CD8-positive, alpha-beta memory T cell (primary cell): ENCODE measurements at regions not wholly inside any gene's neighbourhood (a gene's known extent, or its start where the extent isn't known, plus 50 kb on each side); places are given as distances from the start of the nearest gene placed in this dataset.

Experiments used
- CTCF ChIA-PET: fragments of 350-600 bp; sonication (Branson Sonifier 250); formaldehyde crosslinking; loops from one replicate; lab custom pipeline; 2021; ENCODE audit warnings: antibody characterized with exemption; lab: Charles Lee
- POLR2A ChIA-PET: fragments of 350-600 bp; sonication (Branson Sonifier 250); formaldehyde crosslinking; loops from one replicate; lab custom pipeline; 2021; ENCODE audit warnings: antibody characterized with exemption; lab: Charles Lee
- DNase-seq, 5 donors: peaks; one replicate each; pipeline versions ENCODE4 v3.0.0 to v3.0.0-alpha.2; 2020 to 2022; ENCODE audit warnings: mixed read lengths in 1 of 5
- H3K27ac ChIP-seq: one replicate; pipeline ENCODE4 v1.7.0; 2013; ENCODE audit warnings: low read depth, mild to moderate bottlenecking, low read length, moderate library complexity
- H3K27me3 ChIP-seq: 2 replicates; pipeline ENCODE4 v1.7.0; 2013; ENCODE audit warnings: low read length, mild to moderate bottlenecking; ENCODE audit not compliant: insufficient read depth, poor library complexity, severe bottlenecking
- H3K36me3 ChIP-seq: 2 replicates; pipeline ENCODE4 v1.7.0; 2013; ENCODE audit warnings: mild to moderate bottlenecking, low read length, moderate library complexity; ENCODE audit not compliant: insufficient read depth
- H3K4me1 ChIP-seq: 2 replicates; pipeline ENCODE4 v1.7.0; 2013; ENCODE audit warnings: mild to moderate bottlenecking, low read length, moderate library complexity; ENCODE audit not compliant: insufficient read depth
- H3K4me3 ChIP-seq: 2 replicates; pipeline ENCODE4 v1.7.0; 2013; ENCODE audit warnings: mild to moderate bottlenecking, low read length
- H3K9me3 ChIP-seq: 2 replicates; pipeline ENCODE4 v1.7.0; 2013; ENCODE audit warnings: mild to moderate bottlenecking, low read length
- H3K27ac Mint-ChIP-seq, 8 donors: one replicate each; pipeline ENCODE4 v1.8.0; 2020 to 2021; ENCODE audit warnings: mixed read lengths in 8 of 8, mild to moderate bottlenecking in 6 of 8, inconsistent platforms in 3 of 8, moderate library complexity in 3 of 8
- H3K27me3 Mint-ChIP-seq, 2 donors: one replicate each; pipeline ENCODE4 v1.8.0; 2020 to 2021; ENCODE audit warnings: mixed read lengths in 2 of 2, mild to moderate bottlenecking in 1 of 2, moderate library complexity in 1 of 2
- H3K36me3 Mint-ChIP-seq, 3 donors: one replicate each; pipeline ENCODE4 v1.8.0; 2020 to 2021; ENCODE audit warnings: mixed read lengths in 3 of 3, inconsistent platforms in 1 of 3, mild to moderate bottlenecking in 1 of 3
- H3K4me1 Mint-ChIP-seq, 3 donors: one replicate each; pipeline ENCODE4 v1.8.0; 2020 to 2021; ENCODE audit warnings: mixed read lengths in 3 of 3, inconsistent platforms in 1 of 3, mild to moderate bottlenecking in 1 of 3
- H3K4me3 Mint-ChIP-seq, 7 donors: one replicate each; pipeline ENCODE4 v1.8.0; 2020 to 2021; ENCODE audit warnings: mixed read lengths in 7 of 7, mild to moderate bottlenecking in 6 of 7, moderate library complexity in 4 of 7, inconsistent platforms in 2 of 7
- H3K9me3 Mint-ChIP-seq, 5 donors: one replicate each; pipeline ENCODE4 v1.8.0; 2020 to 2022; ENCODE audit warnings: mixed read lengths in 5 of 5, mild to moderate bottlenecking in 3 of 5, moderate library complexity in 2 of 5, inconsistent platforms in 1 of 5

DNA sequence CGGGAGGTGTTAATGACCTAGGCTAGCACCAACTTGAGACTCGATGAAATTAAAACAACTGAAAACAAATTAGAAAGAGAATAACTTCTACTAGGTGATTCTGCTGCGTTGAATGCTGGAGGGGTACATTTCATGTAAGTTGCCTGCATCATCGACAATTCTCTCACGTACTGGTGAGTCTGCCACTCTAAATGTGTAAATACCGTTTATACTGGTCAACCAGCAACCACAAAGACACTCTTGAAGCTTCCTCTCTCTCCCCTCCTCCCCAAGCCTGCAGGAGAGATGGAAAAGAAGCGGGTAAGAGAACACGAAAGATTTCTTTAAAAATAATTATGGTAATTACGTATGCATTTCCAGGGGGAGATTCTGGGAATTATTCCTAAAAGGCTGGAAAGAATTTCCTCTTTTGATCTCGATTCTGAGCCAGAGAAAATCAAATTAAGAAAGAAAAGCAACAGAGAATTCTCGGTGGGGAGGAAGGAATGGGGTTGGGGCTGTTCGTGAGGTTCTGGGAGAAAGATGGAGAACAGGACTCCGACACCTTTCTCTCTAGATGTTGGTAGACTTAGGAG, 68.6 kb upstream of the MRTFB start:
- no peaks in the 10 kb centered on the region for H3K4me1 ChIP-seq
- Mint-ChIP-seq H3K36me3 (no peaks in the 10 kb centered on the region), H3K4me3 (no peak overlapping the region), H3K27ac (peak overlapping the region in 1 of 8 donors; percentile 22), H3K9me3 (no peaks in the 10 kb centered on the region), H3K27me3 (peaks cover 14 to 21% of the 10 kb centered on the region in 2 donors), H3K4me1 (peaks cover 2 to 12% (median 9%) of the 10 kb centered on the region in 3 donors)
- DNase-seq = no peak
- H3K4me3 ChIP-seq = no peak overlapping the region
- POLR2A ChIA-PET = no interaction called here
- no peaks in the 10 kb centered on the region for H3K36me3 ChIP-seq
- CTCF ChIA-PET = no interaction called here
- no peak overlapping the region for H3K27ac ChIP-seq
- H3K27me3 ChIP-seq = no peaks in the 10 kb centered on the region
- no peaks in the 10 kb centered on the region for H3K9me3 ChIP-seq

DNA sequence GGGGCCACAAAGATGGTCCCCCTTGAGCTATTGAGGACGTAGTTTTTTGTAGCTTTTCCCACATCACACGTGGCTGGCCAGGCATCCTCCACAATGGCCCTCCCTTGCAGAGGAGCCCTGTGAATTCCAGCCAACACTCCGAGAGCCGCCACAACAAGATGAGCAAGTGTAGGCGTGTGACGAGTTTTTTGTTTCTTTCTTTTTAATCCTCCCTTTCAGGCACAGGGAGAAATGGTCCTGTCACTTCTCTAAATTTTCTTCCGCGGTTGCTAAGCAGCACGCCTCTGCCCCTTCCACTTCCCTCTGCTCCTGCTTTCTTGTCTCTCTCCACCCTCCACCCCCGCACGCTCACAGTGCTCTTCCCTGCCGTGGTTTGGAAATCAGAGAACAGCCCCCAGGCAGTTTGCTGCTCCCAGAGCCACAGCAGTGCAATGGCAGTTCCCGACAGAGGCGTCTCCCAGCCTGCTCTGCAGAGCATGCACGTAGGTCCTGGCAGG, 68.0 kb upstream of the MRTFB start:
- no peaks in the 10 kb centered on the region for H3K36me3 ChIP-seq
- CTCF ChIA-PET = no interaction called here
- Mint-ChIP-seq H3K4me3 (peak overlapping the region in 1 of 7 donors; percentile 49), H3K36me3 (no peaks in the 10 kb centered on the region), H3K27ac (no peak overlapping the region), H3K4me1 (peaks cover 2 to 7% (median 5%) of the 10 kb centered on the region in 3 donors), H3K27me3 (peaks cover 14 to 21% of the 10 kb centered on the region in 2 donors), H3K9me3 (no peaks in the 10 kb centered on the region)
- H3K4me1 ChIP-seq = no peaks in the 10 kb centered on the region
- H3K4me3 ChIP-seq = no peak overlapping the region
- no peaks in the 10 kb centered on the region for H3K9me3 ChIP-seq
- H3K27ac ChIP-seq = no peak overlapping the region
- no peak for DNase-seq
- H3K27me3 ChIP-seq = no peaks in the 10 kb centered on the region
- POLR2A ChIA-PET = no interaction called here

DNA sequence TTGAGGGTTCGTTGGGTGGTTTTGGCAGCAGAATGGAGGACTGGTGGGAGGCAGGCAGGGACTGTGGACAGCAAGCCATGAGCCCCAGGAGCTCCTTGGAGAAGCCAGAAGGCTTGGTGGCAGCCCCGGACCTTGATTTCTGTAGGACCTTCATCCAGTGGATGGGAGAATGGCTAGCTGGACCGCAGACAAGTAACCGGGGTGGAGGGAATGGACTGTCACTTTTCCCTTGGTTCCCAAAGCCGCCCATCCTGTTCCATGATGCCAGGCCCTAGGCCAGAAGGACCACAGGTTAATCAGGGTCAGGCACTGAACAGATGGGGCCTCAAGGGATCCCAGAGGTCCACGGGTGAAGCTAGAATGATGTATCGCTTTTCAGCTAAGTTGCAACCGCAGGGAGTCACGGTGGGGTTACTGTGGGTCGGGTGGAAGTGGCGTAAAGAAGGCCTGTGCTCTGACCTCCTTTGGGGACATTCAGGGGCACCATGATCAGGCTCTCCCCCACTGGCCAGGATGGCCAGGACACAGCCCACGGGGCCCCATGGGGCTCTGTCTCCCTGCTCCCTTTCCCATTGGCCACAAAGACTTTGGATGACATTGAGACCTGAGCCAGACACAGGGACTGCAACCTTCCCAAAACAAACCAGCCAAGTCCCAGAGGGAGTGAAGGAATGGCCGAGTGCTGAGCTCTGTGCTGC, 66.9 kb upstream of the MRTFB start:
- Histone ChIP-seq H3K27me3 (no peaks in the 10 kb centered on the region), H3K27ac (no peak overlapping the region), H3K4me1 (no peaks in the 10 kb centered on the region), H3K36me3 (no peaks in the 10 kb centered on the region), H3K4me3 (no peak overlapping the region), H3K9me3 (no peaks in the 10 kb centered on the region)
- Mint-ChIP-seq H3K4me3 (no peak overlapping the region), H3K27ac (no peak overlapping the region), H3K9me3 (no peaks in the 10 kb centered on the region), H3K36me3 (no peaks in the 10 kb centered on the region), H3K27me3 (peaks cover 14 to 21% of the 10 kb centered on the region in 2 donors), H3K4me1 (peaks cover 2 to 7% (median 5%) of the 10 kb centered on the region in 3 donors)
- ChIA-PET POLR2A (no interaction called here), CTCF (interaction anchor here (0.5 kb wide), 1 partner anchor 390 kb away, joined by 3 read pairs; no protein-coding TSS in a partner anchor)
- no peak for DNase-seq

DNA sequence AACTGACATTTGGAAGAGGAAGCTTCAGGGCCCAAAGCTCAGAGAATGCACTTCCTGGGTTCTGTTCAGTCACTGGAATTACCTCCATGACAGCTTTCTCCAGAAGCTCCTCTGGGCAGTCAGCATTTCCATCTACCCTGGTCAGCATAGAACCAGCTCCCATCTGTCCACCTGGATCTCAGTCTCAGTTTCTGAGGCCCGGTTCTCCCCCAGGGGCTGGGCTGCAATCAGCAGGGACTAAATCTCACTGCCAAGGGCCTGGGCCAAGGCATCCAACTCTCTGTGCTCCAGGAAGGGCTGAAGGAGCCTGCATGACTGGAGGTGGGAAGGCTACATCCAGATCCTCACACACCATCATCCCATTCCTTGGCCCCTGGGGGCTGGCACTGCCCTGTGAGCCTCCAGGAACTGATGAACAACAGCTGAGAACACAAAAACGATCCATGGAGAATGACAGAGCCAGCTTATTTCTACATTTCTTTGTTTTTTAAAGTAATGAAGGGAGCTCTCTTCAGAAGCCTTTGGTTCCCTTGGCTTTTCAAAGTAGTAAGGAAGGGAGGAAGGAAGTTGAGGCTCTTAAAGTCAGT, 66.3 kb upstream of the MRTFB start:
- Histone ChIP-seq H3K27ac (no peak overlapping the region), H3K4me3 (no peak overlapping the region), H3K4me1 (no peaks in the 10 kb centered on the region), H3K9me3 (no peaks in the 10 kb centered on the region), H3K36me3 (no peaks in the 10 kb centered on the region), H3K27me3 (no peaks in the 10 kb centered on the region)
- no peak for DNase-seq
- H3K4me1 Mint-ChIP-seq = peaks cover 2 to 7% (median 5%) of the 10 kb centered on the region in 3 donors
- no peaks in the 10 kb centered on the region for H3K9me3 Mint-ChIP-seq
- peaks cover 14 to 24% of the 10 kb centered on the region in 2 donors for H3K27me3 Mint-ChIP-seq
- H3K27ac Mint-ChIP-seq = no peak overlapping the region
- ChIA-PET POLR2A (no interaction called here), CTCF (no interaction called here)
- H3K4me3 Mint-ChIP-seq = no peak overlapping the region
- H3K36me3 Mint-ChIP-seq = no peaks in the 10 kb centered on the region

DNA sequence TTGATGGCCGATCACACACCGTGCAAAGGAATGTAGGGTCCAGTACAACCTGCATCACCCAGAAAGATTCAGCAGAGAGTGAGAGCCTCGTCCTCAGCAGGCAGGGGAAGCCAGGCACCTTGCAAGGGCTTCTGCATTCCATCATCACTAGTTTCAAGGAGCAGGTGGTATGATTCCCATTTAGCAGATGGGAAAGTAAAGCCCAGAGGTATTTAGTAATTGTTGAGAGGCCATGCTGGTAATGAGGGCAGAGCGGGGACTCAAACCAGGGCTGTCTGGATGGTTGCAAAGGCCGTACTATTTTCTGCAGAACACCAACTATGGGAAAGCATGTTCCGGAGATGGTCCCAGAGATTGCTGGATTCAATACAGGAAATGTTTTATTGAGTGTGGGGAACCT, 65.8 kb upstream of the MRTFB start:
- ChIA-PET CTCF (no interaction called here), POLR2A (no interaction called here)
- H3K4me1 Mint-ChIP-seq = peaks cover 2 to 7% (median 5%) of the 10 kb centered on the region in 3 donors
- no peak for DNase-seq
- H3K4me3 Mint-ChIP-seq = no peak overlapping the region
- Histone ChIP-seq H3K4me3 (no peak overlapping the region), H3K9me3 (no peaks in the 10 kb centered on the region), H3K27me3 (no peaks in the 10 kb centered on the region), H3K4me1 (no peaks in the 10 kb centered on the region), H3K36me3 (no peaks in the 10 kb centered on the region), H3K27ac (no peak overlapping the region)
- H3K27me3 Mint-ChIP-seq = peaks cover 15 to 27% of the 10 kb centered on the region in 2 donors
- H3K36me3 Mint-ChIP-seq = no peaks in the 10 kb centered on the region
- no peaks in the 10 kb centered on the region for H3K9me3 Mint-ChIP-seq
- no peak overlapping the region for H3K27ac Mint-ChIP-seq

DNA sequence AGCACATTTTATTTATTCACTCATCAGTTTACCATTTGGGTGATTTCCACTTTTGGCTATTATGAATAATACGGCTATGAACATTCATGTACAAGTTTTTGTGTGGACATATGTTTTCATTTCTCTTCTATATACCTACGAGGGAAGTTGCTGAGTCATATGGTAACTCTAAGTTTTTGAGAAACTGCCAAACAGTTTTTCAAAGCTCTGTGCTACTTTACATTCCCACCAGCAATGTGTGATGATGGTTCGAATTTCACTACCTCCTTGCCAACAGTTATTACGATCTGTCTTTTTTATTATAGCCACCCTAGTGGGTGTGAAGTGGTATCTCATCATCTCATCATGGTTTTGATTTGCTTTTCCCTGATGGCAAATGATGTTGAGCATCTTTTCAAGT, 63.7 kb upstream of the MRTFB start:
- H3K9me3 ChIP-seq = no peaks in the 10 kb centered on the region
- H3K36me3 ChIP-seq = no peaks in the 10 kb centered on the region
- Mint-ChIP-seq H3K36me3 (no peaks in the 10 kb centered on the region), H3K9me3 (no peaks in the 10 kb centered on the region), H3K27ac (no peak overlapping the region), H3K4me1 (peaks cover 2 to 6% (median 5%) of the 10 kb centered on the region in 3 donors), H3K4me3 (no peak overlapping the region), H3K27me3 (peaks cover 11% of the 10 kb centered on the region in 2 donors)
- H3K27me3 ChIP-seq = no peaks in the 10 kb centered on the region
- DNase-seq = no peak
- no peaks in the 10 kb centered on the region for H3K4me1 ChIP-seq
- POLR2A ChIA-PET = no interaction called here
- no peak overlapping the region for H3K27ac ChIP-seq
- CTCF ChIA-PET = no interaction called here
- no peak overlapping the region for H3K4me3 ChIP-seq

DNA sequence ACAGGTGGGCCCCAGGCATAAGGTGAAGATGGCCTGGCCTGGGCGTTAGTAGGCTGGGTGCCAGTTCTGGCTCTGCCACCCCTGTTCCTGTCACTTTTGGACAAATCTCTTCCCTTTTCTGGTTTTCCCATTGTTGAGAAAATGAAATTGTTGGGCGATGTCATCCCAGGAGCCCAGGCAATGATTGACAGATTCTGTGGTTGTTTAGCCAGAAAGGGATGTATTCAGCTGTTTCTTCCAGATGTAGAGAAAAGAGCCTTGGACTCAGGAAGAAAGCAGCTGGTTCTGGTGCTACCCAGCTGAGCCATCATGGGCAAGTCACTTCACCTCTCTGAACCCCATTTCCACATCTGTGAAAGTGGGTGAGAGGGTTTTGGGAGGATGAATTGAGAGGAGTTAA, 60.1 kb upstream of the MRTFB start:
- Mint-ChIP-seq H3K9me3 (no peaks in the 10 kb centered on the region), H3K4me1 (no peaks in the 10 kb centered on the region), H3K4me3 (no peak overlapping the region), H3K27me3 (peaks cover 12 to 27% of the 10 kb centered on the region in 2 donors), H3K27ac (peak overlapping the region in 1 of 8 donors; percentile 83), H3K36me3 (no peaks in the 10 kb centered on the region)
- CTCF ChIA-PET = no interaction called here
- Histone ChIP-seq H3K27ac (no peak overlapping the region), H3K4me3 (no peak overlapping the region), H3K4me1 (no peaks in the 10 kb centered on the region), H3K9me3 (no peaks in the 10 kb centered on the region), H3K36me3 (no peaks in the 10 kb centered on the region), H3K27me3 (no peaks in the 10 kb centered on the region)
- no peak for DNase-seq
- POLR2A ChIA-PET = no interaction called here

DNA sequence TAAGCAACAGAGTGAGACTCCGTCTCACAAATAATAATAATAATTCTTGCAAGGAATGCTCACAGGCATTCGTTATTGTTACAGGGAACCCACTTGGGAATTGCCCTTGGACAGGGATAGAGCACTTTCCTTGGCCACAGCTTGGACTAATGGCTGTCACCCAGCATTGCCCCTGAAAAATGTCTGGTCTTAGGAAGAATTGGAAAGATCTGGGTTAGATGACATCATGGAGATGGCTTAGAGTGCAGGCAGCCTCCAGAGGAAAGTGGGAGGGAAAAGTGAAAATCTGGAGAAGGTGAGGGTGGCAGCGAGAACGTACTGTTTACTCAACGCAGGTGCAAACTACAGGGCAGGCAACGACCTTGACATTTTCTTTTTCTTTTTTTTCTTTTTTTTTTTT, 59.3 kb upstream of the MRTFB start:
- no peak for DNase-seq
- no peaks in the 10 kb centered on the region for H3K27me3 ChIP-seq
- POLR2A ChIA-PET = no interaction called here
- Mint-ChIP-seq H3K27ac (no peak overlapping the region), H3K4me3 (no peak overlapping the region), H3K9me3 (no peaks in the 10 kb centered on the region), H3K4me1 (no peaks in the 10 kb centered on the region), H3K36me3 (no peaks in the 10 kb centered on the region), H3K27me3 (peaks cover 13 to 29% of the 10 kb centered on the region in 2 donors)
- CTCF ChIA-PET = no interaction called here
- no peaks in the 10 kb centered on the region for H3K36me3 ChIP-seq
- H3K4me1 ChIP-seq = no peaks in the 10 kb centered on the region
- H3K27ac ChIP-seq = no peak overlapping the region
- H3K9me3 ChIP-seq = no peaks in the 10 kb centered on the region
- no peak overlapping the region for H3K4me3 ChIP-seq
